ENCODE measurements at regions not wholly inside any gene's neighbourhood (a gene's known extent, or its start where the extent isn't known, plus 50 kb on each side); places are given as distances from the start of the nearest gene placed in this dataset.

GRCh38 chr6:23566418-23566817, 559.6 kb upstream of the NRSN1 start:
- no peaks in the 10 kb centered on the region for H3K79me2 ChIP-seq (ENCODE audit: control insufficient read depth, insufficient read depth, low read length)
- TF ChIP-seq CTCF (conservative IDR thresholded peaks at IDR 0.05 in 1 of 2, IDR thresholded peaks at IDR 0.05 in 1 of 2; ENCODE audit: low read depth in 1 of 2, low read length in 2 of 2): no peak
- TF ChIP-seq EZH2 (IDR thresholded peaks at IDR 0.05; ENCODE audit: low read length, missing control alignments): no peak
- H3K27me3 ChIP-seq (ENCODE audit: control insufficient read depth, insufficient read depth, low read length): no peaks in the 10 kb centered on the region

DNA sequence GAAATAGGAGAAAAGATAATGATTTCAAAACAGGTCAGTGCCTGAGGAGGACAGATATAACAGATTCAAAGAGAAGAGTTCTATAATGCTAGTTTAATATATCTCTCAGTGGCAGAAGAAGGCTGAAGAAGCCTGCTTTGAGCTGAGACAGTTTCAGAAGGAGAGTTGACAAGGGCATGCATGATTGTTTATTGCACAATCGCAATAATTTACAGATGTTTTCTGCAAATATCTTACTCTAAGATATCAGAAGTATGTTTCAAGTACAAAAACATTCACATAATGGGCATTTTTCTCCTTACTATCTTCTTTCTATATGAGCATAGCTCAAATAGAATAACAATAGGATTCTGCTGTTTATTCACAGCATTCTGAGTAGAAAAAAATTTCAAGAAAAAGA, 557.7 kb upstream of the NRSN1 start:
- no peak overlapping the region for H3K27ac ChIP-seq (ENCODE audit: insufficient read depth, low read length)
- no peaks in the 10 kb centered on the region for H3K27me3 ChIP-seq (ENCODE audit: control insufficient read depth, insufficient read depth, low read length)
- H4K20me1 ChIP-seq (ENCODE audit: control insufficient read depth, extremely low read depth, insufficient read depth, low read length): no peaks in the 10 kb centered on the region
- DNase-seq (ENCODE audit: low read depth in 2 of 2): no peak
- H2AFZ ChIP-seq (ENCODE audit: low read length): no peak overlapping the region
- no peak for TF ChIP-seq CTCF (conservative IDR thresholded peaks at IDR 0.05 in 1 of 2, IDR thresholded peaks at IDR 0.05 in 1 of 2; ENCODE audit: low read depth in 1 of 2, low read length in 2 of 2)
- TF ChIP-seq EZH2 (IDR thresholded peaks at IDR 0.05; ENCODE audit: low read length, missing control alignments): no peak
- no peak overlapping the region for H3K4me2 ChIP-seq (ENCODE audit: extremely low read depth, insufficient read depth, low read length)
- H3K4me1 ChIP-seq (ENCODE audit: control insufficient read depth, extremely low read depth, insufficient read depth, low read length): no peaks in the 10 kb centered on the region
- no peaks in the 10 kb centered on the region for H3K79me2 ChIP-seq (ENCODE audit: control insufficient read depth, insufficient read depth, low read length)
- H3K9ac ChIP-seq (ENCODE audit: insufficient read depth, low read length): no peak overlapping the region
- H3K9me3 ChIP-seq (ENCODE audit: control insufficient read depth, insufficient read depth, low read depth, low read length): no peaks in the 10 kb centered on the region
- H3K36me3 ChIP-seq (ENCODE audit: control insufficient read depth, insufficient read depth, low read length): no peaks in the 10 kb centered on the region
- no peak overlapping the region for H3K4me3 ChIP-seq (replicated peaks in 1 of 4; ENCODE audit: control extremely low read depth in 1 of 4, insufficient read depth in 1 of 4, low read depth in 3 of 4, low read length in 4 of 4)

More at GRCh38 chr6:23566418-23566817, 559.6 kb upstream of the NRSN1 start:
- no peak overlapping the region for H3K4me3 ChIP-seq (replicated peaks in 1 of 4; ENCODE audit: control extremely low read depth in 1 of 4, insufficient read depth in 1 of 4, low read depth in 3 of 4, low read length in 4 of 4)
- DNase-seq (ENCODE audit: low read depth in 2 of 2): no peak
- no peaks in the 10 kb centered on the region for H3K9me3 ChIP-seq (ENCODE audit: control insufficient read depth, insufficient read depth, low read depth, low read length)
- H3K4me2 ChIP-seq (ENCODE audit: extremely low read depth, insufficient read depth, low read length): no peak overlapping the region
- H3K27ac ChIP-seq (ENCODE audit: insufficient read depth, low read length): no peak overlapping the region
- no peaks in the 10 kb centered on the region for H3K36me3 ChIP-seq (ENCODE audit: control insufficient read depth, insufficient read depth, low read length)
- no peak overlapping the region for H2AFZ ChIP-seq (ENCODE audit: low read length)
- no peak overlapping the region for H3K9ac ChIP-seq (ENCODE audit: insufficient read depth, low read length)
- no peaks in the 10 kb centered on the region for H3K4me1 ChIP-seq (ENCODE audit: control insufficient read depth, extremely low read depth, insufficient read depth, low read length)
- H4K20me1 ChIP-seq (ENCODE audit: control insufficient read depth, extremely low read depth, insufficient read depth, low read length): no peaks in the 10 kb centered on the region

GRCh38 chr6:23584134-23584763, 541.8 kb upstream of the NRSN1 start:
- H3K4me1 ChIP-seq (ENCODE audit: control insufficient read depth, extremely low read depth, insufficient read depth, low read length): no peaks in the 10 kb centered on the region
- H4K20me1 ChIP-seq (ENCODE audit: control insufficient read depth, extremely low read depth, insufficient read depth, low read length): no peaks in the 10 kb centered on the region
- H3K79me2 ChIP-seq (ENCODE audit: control insufficient read depth, insufficient read depth, low read length): no peaks in the 10 kb centered on the region
- peak; percentile 6 to 62 for DNase-seq (ENCODE audit: low read depth in 2 of 2)
- TF ChIP-seq EZH2 (IDR thresholded peaks at IDR 0.05; ENCODE audit: low read length, missing control alignments): no peak
- TF ChIP-seq CTCF (conservative IDR thresholded peaks at IDR 0.05 in 1 of 2, IDR thresholded peaks at IDR 0.05 in 1 of 2; ENCODE audit: low read depth in 1 of 2, low read length in 2 of 2): no peak
- H2AFZ ChIP-seq (ENCODE audit: low read length): no peak overlapping the region
- no peak overlapping the region for H3K9ac ChIP-seq (ENCODE audit: insufficient read depth, low read length)
- H3K4me3 ChIP-seq (replicated peaks in 1 of 4; ENCODE audit: control extremely low read depth in 1 of 4, insufficient read depth in 1 of 4, low read depth in 3 of 4, low read length in 4 of 4): no peak overlapping the region
- H3K36me3 ChIP-seq (ENCODE audit: control insufficient read depth, insufficient read depth, low read length): no peaks in the 10 kb centered on the region
- no peak overlapping the region for H3K4me2 ChIP-seq (ENCODE audit: extremely low read depth, insufficient read depth, low read length)
- no peak overlapping the region for H3K27ac ChIP-seq (ENCODE audit: insufficient read depth, low read length)
- no peaks in the 10 kb centered on the region for H3K9me3 ChIP-seq (ENCODE audit: control insufficient read depth, insufficient read depth, low read depth, low read length)
- H3K27me3 ChIP-seq (ENCODE audit: control insufficient read depth, insufficient read depth, low read length): no peaks in the 10 kb centered on the region
